OCI-LY3 (cell line): ENCODE measurements at regions not wholly inside any gene's neighbourhood (a gene's known extent, or its start where the extent isn't known, plus 50 kb on each side); places are given as distances from the start of the nearest gene placed in this dataset.

Experiments
- CTCF ChIP-seq: fragments of 200-600, 300-600 bp; sonication (generic); IDR thresholded peaks from 2 replicates; pipeline ENCODE4 v1.5.1; 2014; ENCODE audit warnings: antibody characterized with exemption, low read length, low read depth
- EZH2phosphoT487 ChIP-seq: fragments of 200-600 bp; shearing (Covaris generic); IDR thresholded peaks from 2 replicates; pipeline ENCODE4 v1.6.1; 2018; ENCODE audit warnings: antibody characterized with exemption, mixed run types, low read depth

DNA sequence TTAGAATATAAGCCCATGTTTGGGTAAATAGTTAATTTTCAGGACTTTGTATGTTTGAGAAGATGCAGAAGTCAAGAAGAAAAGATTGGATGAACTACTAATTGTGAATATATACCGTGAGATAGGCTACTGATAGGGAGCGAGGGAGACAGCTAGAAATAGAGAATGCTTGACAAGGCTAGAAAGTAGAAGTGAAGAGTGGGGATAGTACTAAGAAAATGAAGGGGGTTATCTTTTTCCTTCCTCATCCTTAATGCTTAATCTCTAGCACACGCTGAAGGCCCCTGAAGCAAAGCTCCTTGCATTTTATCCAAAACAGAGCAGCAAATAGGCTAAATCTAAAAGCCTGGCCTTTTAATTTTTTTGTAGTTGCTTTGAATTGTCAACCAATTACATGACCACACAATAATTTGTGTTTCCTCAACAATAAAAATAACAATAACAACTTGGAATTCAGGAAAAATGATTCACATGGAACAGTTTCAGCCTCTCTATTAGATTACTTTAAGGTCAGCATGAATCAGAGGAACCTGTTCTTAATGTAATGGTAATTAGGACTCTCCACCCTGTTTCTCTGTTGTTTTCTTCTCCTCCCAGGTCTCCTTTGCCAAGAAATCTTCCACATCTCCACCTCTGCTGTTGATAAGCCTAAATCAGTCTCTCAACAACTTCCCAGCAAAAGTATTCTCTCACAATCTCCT lies 1071.3 kb upstream of the ZEB2 start:
- TF ChIP-seq CTCF (no peak), EZH2phosphoT487 (no peak)
